NK-92 (cell line): ENCODE measurements at regions not wholly inside any gene's neighbourhood (a gene's known extent, or its start where the extent isn't known, plus 50 kb on each side); places are given as distances from the start of the nearest gene placed in this dataset.

Source experiments
- DNase-seq: peaks from one replicate; lab custom pipeline; 2025; ENCODE audit not compliant: unreplicated experiment; lab: John Stamatoyannopoulos, UW

DNA sequence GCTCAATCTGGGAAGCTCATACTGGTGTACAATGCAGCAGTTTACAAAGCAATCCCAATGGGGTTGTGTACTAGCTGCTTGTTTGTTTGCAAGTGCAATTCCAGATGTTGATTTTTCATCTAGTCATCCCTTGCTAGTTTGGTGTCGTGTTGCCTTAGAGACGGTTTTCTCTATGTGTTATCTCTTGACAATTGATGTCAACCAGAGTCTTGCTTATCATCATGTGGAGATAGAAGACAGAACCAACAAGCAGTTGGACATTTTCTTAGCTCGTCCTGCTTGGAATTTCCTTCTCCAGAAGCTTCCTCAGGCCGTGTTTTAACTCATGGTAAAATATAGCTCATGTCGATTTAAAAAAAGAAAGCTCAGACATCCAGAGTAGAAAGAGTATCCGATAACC is 262.0 kb upstream of the KCNH8 start:
- no peak for DNase-seq

DNA sequence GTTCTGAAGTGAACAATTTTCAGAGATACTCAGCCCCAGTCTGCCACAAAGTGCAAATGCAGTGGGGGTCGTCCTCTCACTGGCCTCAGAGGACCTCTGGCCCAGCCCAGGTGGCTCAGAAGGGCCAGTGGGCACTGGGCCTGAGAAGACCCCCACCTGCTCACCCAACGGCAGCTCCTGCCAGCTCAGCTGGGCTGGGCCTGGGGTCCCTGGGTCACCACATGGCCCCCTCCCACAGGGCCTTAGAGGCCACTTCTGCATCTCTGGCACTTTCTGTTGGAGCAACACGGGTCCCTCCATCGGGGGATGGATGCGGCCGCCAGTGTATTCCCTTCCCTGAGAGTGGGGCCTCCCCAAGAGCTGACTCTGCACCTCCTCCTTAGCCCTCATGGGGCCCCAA is 262.7 kb upstream of the KCNH8 start:
- DNase-seq = no peak

DNA sequence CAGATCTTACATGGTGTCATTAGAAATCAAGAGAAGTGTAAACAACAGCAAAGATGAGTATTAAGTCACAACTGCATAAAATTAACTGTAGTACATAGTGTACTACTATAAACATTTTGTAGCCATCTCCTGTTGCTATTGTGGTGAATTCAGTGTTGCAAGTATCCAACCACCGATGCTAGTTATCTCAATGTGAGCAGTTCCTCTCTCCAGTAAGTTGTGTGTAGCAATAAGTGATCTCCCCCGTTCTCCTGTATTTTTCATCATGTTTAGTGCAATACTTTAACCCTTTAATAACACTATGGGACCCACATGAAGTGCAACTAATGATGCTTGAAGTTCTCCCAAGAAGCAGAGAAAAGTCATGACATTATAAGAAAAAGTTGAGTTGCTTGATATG is 264.7 kb upstream of the KCNH8 start:
- DNase-seq = no peak

DNA sequence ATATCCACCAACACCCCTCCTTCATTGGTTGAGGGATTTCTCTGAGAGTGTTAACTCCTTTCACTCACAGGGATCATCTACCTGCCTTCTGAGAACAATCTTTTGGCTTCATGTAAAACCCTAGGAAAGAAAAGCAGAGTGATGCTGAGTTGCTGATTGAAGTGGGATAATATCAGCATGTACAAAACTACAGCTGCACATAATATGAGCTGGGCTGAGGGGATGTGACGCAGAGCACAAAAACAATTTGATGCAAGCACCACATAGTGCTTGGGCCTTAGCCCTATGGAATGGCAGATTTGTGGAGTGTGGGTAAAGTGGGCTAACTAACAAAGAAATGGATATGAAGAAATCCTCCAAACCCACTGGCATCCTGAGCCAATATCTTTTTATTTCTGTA is 267.6 kb upstream of the KCNH8 start:
- no peak for DNase-seq

DNA sequence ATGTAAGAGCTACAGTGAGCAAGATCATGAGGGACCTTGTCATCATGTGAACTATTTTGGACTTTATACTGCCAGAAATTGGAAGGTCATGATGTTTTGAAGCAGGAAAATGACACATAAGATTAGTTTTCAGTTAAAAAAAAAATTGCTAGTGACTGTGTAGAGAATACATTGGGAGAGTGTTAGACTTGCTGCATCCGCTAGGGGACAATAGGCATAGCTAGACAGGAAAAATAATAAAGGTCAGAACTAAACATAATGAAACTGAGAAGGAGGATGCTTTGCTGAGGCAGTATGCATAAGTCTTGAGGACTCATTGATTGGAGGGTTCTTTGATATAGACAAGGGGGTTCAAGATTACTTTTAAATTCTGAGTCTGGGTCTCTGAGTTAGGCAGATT is 275.8 kb upstream of the KCNH8 start:
- no peak for DNase-seq

DNA sequence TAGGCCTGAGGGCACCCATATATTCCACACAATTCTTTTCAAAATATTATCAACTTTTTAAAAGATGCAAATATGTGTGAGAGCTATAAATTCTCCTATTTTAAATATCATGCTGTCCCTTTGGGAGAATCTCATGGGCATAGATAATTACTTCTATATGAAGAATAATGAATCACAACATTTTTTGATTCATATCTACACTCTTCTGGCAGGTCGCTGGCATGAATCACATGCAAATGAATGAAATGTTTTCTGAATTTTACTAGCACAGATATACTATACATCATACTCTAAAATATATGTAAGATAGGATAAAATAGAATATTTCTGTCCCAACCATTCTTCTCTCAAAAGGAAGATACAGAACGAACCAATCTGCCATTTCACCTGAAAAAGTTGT is 277.7 kb upstream of the KCNH8 start:
- no peak for DNase-seq

DNA sequence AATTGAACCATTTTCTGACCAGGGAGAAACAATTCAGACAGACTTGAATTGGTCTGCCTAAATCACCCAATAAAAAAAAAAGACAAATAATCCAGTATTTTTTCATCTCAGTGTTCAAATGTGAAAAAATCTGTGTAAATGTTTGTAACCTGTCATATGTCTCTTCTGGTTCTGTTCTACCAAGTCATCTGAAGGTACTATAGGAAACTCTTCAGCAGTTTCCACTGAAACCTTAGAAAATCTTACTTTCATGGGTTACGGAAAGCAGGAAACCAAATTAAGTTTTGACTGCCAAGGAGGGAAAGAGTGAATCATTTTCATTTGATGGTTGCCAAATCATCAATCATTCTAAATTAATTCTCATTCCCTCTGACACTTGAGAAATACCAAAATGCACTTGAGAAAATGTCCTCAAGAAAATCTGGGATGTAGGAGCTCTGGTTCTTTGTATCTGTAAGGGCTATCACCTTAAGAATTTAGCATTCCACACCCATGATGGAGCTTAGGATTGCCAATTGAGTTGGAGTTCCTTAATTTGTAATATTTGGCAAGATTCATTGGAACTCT is 278.2 kb upstream of the KCNH8 start:
- DNase-seq = no peak

DNA sequence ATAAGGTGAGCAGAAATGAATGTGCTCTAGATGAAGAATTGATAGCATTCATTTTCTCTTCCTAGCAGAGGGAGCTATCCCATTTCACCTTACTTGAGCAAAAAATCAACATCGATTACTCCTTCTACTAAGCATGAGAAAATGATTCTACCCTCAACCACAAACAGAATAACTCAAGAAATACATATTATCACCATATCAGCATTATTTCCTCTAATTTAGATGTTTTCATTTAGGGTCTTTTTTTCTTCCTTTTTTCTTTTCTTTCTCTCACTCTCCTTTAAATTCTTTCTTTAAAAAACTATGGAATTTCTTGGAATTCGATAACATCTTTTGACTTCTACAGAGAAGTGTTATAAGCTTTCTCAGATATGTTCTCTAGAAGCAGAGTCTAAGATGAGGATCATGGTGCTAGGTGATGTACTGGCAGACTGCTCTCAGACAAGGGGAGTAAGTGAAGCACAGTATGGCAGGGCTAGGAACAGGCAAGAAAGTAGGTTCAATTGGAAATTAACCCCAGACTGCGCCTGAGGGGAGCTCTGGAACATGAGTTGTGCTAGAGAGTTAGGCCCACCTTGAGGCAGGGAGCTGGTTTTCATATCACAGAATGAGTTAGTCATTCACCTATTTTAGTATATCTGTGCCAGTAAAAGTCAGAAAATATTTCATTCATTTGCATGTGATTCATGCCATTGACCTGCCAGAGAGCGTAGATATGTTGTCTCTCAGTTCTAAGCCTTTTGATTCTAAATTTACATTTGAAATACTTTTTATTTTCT is 279.2 kb upstream of the KCNH8 start:
- no peak for DNase-seq

DNA sequence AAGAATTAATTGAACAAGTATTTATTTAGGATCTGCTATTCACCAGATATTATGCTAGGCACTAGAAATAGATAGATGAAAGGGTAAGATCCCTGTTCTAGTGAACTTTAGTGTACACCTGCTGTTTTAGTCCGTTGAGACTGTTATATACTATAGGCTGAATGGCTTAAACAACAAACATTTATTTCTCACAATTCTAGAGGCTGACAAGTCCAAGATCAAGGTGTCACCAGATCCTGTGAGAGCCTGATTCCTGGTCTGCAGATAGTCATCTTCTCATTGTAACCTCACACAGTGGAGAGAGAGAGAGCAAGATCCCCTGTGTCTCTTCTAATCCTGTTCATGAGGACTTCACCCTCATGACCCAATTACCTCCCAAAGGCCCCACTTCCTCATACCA is 281.4 kb upstream of the KCNH8 start:
- no peak for DNase-seq

DNA sequence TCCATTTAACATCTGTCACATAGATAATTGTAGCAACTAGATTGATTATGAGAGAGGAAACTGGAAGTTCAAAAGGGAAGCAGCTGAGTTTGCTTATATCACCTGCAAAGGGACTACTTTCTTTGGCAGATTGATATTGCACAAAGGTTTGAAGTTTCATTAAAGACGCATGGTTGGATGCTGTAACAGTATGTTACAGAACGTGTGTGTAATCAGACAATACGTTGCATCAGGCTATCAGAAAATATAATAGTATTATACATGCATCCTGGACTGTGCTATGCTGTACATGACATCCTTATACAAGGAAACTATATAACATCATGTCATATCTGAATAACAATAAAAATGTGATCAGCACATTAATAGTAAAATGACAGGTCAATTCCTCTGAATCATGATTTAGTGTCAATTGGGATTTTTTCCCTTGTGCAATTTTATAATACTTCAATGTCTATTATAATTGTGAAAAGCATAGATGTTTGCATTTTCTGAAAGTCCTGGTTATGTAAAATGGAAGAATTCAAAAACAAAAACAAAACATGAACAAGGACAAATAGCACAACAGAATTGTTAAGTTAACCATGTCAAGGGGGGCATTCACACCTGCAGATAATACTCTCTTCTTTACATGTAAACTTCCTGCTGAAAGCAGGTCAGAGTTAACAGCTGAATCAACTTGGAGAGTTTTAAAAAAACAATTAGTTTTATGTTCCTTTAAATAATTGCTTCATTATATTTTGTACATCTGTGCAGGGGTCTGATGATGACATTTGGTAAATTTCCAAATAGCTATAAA is 283.2 kb upstream of the KCNH8 start:
- no peak for DNase-seq

DNA sequence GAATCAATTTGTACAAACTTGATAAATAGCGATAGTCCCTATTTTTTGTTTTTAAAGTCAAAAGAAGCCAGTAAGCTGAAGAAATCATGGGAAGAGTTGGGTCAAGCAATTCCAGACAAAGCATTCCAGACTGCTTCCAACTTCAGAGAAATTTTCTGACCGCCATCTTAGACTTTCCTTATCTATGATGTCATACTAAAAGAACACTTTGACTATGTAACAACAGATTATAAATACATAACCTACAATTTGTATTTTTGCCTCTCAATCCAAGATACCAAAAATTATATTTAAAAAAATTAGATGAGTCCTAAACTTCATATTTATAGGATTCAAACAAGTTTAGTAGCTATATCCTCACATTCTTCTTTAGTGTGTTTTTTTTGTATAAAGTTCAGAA is 286.2 kb upstream of the KCNH8 start:
- no peak for DNase-seq

DNA sequence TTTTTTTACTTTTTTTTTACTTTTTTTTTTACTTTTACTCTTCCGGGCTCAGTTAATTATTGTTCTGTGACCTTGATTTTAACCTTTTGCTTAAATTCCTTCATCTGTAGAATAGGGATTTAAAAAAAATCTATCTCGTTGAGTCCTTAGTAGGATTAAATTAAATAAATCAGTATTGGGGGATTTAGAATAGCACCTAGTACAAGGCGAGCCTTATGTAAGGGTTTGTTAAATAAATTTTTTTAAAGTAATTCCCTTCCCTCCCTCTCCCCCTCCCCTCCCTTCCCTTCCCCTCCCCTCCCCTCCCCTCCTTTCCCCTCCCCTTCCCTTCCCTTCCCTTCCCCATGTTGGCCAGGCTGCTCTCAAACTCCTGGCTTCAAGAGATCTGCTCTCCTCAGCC is 287.2 kb upstream of the KCNH8 start:
- no peak for DNase-seq

DNA sequence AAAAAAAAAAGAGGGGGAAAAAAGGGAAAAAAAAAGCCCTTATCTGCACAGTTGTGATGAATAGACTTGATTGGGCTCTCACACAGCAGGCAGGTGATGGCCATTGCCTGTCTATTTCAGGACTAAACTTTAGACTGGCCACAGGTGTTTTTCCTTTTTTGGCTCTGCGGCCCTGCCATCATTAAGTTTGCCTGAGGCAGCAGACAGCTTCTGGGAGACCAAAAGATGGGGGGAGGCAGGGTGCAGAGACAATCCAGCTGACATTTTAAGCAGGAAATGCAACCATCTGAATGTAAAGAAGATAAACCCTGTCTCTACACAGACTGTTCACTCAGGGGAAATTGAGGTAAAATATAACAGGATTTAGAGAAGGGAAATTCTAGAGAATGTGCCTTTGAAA is 295.0 kb upstream of the KCNH8 start:
- no peak for DNase-seq

DNA sequence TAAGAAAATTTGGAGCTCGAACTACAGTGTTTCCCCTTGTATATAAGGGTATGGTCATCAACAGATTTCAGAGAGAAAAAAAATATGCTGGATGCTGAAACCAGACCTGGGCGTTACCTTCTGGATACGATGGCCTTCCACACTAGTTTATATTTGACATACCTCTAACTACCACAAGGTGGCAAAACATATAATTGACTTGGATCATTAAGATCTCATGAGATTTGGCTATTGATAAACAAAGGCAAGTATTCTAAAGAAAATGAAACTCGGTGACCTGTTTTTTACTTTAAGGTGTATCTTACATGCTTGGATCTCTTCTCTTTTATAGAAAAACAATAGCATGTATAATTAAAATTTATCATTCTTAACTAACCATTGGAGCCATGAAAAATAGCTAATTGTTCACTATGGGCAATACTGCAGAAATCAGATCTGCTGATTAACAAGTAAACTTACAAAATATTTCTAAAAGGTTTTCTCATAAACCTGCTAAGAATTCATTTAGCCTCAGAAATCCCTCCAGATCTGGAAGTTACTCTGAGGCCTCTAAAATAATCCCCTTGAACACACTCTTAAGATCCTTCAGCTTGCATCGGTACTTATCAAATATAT is 300.6 kb upstream of the KCNH8 start:
- no peak for DNase-seq

DNA sequence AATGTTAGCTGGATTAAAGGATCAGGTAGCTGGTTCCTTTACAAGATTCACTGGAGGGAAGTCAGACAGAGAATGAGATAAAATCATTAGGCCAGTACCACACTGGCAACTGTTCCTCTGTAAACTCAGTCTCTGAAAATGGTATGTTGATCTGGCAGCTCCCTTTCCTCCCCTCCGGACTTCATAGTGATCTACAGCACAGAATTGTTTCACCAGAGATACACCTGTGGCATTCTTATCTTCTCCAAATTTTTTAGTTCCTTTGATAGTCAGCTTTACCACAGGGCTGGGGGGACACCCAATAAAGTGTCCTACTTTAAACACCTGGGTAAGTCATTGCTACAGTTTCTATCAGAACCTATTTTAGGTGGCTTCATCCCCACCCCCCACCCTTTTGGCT is 304.3 kb upstream of the KCNH8 start:
- DNase-seq = no peak

DNA sequence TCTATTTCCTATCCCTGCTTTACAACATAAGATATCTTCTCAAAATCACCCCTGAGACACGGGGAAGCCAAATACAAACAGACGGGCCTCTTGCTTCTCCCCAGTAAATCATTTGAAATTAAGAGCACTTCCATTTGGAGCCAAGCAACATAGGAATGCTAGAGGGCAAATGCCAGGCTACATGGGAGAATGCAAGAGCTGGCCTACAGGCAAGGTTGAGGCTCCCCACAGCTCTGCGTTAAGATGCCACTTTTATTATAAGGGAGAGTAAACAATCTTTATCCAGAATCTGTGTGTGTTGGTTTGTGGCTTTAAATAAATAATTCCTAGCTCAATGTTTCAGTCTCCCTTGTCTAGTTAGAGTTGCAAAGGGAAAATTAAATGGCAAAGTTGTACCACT is 305.1 kb upstream of the KCNH8 start:
- DNase-seq = no peak

DNA sequence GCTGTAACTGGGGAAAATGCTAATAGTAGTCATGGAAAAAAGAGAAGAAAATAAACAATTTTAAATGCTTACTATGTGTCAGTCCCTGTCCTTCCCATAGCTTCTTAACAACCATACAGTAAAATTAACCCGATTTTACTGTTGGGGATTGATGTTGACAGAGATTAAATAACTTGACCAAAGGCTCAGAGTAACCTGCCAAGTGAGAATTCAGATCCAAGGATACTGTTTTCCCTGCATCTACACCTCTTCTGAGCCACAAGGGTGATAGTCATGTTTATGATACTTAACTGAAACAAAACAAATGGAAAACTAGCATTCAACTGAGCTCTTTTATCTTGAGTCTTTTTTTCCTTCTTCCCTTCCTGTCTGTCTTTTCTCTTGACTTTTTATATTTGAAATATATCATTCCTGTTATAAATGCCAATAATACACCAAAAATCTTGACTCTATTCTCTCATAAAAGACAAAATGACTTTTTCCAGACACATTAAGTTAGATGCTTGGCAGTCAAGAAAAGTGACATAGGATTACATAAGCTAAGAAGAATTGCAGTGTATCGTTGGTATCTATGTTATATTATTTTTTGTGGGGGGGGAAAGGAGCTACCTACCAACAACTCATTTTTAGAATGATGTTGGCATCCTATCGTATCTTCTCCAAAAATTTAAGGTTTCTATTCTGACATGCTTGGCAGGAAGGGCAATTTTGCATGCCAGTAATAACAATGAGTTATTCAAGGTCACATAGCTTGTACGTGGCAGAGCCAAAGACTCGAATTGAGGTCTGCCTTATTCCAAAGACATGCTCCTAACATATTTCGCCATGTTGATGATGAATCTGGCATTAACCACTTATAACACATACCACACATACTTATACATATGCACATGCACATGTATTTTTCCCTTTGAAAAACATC is 306.6 kb upstream of the KCNH8 start:
- no peak for DNase-seq

DNA sequence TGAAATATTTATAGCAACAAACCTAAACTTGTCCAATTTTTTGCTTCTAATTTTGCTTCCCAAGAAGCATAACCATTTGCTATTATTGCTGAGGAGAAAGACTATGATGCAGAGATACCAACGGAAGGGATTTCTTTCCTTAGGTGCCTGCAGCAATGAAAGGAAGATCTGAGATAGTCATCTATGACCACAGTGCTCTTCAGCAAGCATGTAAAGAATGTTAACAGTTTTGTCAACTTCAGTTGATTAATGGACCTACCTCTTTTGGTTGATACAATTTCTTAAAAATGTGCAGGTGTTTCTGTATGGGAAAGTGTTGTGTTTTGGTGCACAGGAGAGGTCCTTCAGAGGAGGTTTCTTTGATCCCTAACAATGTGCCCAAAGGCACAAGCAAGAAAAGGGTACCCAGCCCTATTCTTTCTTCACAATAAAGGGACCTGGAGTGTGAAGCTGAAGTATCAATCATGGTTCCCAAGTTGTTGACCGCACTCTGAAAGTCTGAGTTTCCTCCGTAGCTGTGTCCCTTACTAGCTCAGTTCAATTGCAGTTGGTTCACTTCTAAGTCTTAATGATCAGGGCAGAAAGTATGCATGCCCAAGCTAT is 307.7 kb upstream of the KCNH8 start:
- DNase-seq = no peak

DNA sequence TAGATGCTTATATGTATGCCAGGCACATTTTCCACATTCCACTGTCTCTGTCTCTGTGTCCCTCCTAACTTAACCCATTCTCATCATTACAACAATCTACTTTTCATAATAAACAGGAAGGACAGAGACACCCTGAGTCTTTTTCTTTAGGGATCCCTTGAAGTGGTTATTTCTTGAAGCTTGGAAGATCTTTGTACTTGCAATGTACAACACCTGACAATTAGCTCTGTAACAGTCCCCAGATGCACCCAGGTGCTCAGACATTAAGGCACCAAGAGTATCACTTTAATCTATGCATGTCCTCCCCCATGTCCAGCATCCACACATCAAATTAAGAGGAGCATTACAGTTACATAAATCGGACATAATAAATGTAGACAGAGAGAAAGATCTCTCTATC is 309.6 kb upstream of the KCNH8 start:
- DNase-seq = no peak

DNA sequence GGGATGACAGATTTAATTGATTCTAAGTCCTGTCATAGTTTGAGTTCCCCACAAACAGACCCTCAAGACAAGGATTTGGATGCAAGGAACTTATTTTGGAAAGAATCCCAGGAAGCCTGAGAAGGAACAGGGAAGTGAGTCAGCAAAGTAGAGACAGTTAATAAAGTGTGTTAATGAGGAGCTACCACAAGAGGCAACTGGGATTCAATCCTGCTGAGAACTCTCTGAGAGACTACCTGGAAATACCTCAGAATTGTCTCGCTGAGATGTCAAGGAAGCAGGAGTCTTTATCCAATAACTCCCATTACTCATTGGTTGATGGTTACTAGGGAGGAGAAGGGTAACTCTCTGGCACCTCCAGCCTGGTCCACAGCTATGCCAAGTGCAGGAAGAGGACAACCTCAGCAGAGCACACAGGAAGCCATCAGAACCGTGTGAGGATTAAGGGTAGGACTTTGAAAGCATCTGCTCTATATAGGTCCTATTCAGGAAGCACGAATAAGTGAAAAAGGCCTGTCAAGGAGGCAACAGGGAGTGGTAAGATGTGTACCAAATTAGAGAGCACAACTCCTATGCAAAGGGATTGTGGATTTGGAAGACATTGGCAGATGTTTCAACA is 311.1 kb upstream of the KCNH8 start:
- no peak for DNase-seq
